Testis (tissue), 2 donors: ENCODE measurements at regions not wholly inside any gene's neighbourhood (a gene's known extent, or its start where the extent isn't known, plus 50 kb on each side); places are given as distances from the start of the nearest gene placed in this dataset.

ENCODE experiments used
- POLR2A ChIP-seq: fragments of 450-650 bp; IDR thresholded peaks from one replicate; pipeline ENCODE4 v1.6.1; 2017; ENCODE audit warnings: antibody characterized with exemption, mild to moderate bottlenecking, moderate library complexity
- TF ChIP-seq, protein P1 (sequence below), 3 experiments: fragments of 450-650 bp in 2 of 3; fragments of 200-600 bp in 1 of 3; sonication (generic) in 1 of 3; IDR thresholded peaks; one replicate each; pipeline ENCODE4 v1.5.1; 2016 to 2019; ENCODE audit warnings: antibody characterized with exemption in 3 of 3, mild to moderate bottlenecking in 2 of 3, moderate library complexity in 1 of 3

- TF ChIP-seq, protein P1, sequence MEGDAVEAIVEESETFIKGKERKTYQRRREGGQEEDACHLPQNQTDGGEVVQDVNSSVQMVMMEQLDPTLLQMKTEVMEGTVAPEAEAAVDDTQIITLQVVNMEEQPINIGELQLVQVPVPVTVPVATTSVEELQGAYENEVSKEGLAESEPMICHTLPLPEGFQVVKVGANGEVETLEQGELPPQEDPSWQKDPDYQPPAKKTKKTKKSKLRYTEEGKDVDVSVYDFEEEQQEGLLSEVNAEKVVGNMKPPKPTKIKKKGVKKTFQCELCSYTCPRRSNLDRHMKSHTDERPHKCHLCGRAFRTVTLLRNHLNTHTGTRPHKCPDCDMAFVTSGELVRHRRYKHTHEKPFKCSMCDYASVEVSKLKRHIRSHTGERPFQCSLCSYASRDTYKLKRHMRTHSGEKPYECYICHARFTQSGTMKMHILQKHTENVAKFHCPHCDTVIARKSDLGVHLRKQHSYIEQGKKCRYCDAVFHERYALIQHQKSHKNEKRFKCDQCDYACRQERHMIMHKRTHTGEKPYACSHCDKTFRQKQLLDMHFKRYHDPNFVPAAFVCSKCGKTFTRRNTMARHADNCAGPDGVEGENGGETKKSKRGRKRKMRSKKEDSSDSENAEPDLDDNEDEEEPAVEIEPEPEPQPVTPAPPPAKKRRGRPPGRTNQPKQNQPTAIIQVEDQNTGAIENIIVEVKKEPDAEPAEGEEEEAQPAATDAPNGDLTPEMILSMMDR (IDR thresholded peaks at IDR 0.05) = no peak
- no peak for TF ChIP-seq POLR2A
Measured at GRCh38 chr5:162429142-162429541, 361.6 kb downstream of the GABRG2 start.
